ENCODE measurements at regions not wholly inside any gene's neighbourhood (a gene's known extent, or its start where the extent isn't known, plus 50 kb on each side); places are given as distances from the start of the nearest gene placed in this dataset.

DNA sequence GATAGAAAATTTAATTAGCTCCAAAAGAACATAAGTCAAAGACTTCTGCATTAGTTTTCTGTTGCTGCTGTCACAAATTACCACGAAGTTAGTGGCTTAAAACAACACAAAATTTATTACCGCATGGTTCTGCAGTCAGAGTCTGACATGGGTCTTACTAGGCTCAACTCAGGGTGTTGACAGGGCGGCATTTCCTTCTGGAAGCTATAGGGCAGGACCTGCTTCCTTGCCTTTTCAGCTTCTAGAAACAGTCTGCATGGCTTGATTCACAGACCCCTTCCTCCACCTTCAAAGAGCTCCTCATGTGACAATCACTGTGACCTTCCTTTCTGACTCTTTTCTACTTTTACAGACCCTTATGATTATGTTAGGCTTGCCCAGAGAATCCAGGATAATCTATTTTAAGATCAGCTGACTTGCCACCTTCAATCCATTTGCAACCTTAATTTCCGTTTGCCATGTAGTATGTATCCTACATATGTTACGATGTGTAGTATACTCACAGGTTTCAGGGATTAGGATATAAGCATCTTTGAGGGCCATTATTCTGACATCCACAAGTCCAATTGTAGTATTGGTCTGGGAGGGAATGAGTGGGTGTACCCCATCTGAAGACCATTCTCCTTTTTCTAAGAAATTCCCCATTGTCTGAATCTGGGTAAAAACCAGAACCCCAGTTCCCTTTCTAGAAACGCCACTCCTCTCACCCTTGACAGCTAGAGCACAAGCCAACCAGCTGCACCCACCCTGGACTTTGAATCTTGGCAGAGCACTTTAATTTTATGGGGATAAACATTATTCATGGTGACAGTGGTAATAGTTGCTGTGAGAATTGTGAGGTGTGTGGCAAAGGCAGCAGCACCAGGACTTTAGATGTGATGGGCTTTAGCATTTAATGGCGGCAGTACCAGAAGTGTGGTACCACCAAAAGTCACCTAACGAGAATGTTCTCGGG is 265.5 kb downstream of the KCNJ2 start:
- TF ChIP-seq, protein P1, sequence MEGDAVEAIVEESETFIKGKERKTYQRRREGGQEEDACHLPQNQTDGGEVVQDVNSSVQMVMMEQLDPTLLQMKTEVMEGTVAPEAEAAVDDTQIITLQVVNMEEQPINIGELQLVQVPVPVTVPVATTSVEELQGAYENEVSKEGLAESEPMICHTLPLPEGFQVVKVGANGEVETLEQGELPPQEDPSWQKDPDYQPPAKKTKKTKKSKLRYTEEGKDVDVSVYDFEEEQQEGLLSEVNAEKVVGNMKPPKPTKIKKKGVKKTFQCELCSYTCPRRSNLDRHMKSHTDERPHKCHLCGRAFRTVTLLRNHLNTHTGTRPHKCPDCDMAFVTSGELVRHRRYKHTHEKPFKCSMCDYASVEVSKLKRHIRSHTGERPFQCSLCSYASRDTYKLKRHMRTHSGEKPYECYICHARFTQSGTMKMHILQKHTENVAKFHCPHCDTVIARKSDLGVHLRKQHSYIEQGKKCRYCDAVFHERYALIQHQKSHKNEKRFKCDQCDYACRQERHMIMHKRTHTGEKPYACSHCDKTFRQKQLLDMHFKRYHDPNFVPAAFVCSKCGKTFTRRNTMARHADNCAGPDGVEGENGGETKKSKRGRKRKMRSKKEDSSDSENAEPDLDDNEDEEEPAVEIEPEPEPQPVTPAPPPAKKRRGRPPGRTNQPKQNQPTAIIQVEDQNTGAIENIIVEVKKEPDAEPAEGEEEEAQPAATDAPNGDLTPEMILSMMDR (IDR thresholded peaks at IDR 0.05), result no peak
- TF ChIP-seq POLR2A (IDR thresholded peaks at IDR 0.05), result no peak
